HG03135 (cell line): ENCODE measurements at regions not wholly inside any gene's neighbourhood (a gene's known extent, or its start where the extent isn't known, plus 50 kb on each side); places are given as distances from the start of the nearest gene placed in this dataset.

Source experiments
- ATAC-seq: cut with Tn5 transposase; IDR thresholded peaks from one replicate; pipeline ENCODE4 v1.9.1; 2021; ENCODE audit warnings: mild to moderate bottlenecking, moderate library complexity; ENCODE audit not compliant: unreplicated experiment

- no peak for ATAC-seq
These were observed 272.4 kb upstream of the MYO3A start for GRCh38 chr10:25661632-25662031.

GRCh38 chr10:25666276-25666675 is 267.8 kb upstream of the MYO3A start:
- no peak for ATAC-seq

GRCh38 chr10:25675204-25675603 is 258.8 kb upstream of the MYO3A start:
- ATAC-seq, result no peak

DNA sequence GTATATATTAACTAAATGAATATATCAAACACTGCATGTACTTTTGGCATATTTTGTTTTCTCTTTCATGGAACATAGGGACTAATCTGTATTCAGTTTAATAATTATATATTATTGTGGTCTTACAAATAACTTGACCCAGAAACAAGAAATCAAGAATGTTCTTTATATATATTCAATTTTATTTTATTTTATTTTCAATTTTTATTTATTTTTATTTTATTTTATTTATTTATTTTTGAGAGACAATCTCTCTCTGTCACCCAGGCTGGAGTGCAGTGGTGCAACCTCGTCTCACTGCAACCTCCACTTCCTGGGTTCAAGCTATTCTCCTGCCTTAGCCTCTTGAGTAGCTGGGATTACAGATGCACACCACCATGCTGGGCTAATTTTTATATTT is 258.4 kb upstream of the MYO3A start:
- ATAC-seq, result no peak

DNA sequence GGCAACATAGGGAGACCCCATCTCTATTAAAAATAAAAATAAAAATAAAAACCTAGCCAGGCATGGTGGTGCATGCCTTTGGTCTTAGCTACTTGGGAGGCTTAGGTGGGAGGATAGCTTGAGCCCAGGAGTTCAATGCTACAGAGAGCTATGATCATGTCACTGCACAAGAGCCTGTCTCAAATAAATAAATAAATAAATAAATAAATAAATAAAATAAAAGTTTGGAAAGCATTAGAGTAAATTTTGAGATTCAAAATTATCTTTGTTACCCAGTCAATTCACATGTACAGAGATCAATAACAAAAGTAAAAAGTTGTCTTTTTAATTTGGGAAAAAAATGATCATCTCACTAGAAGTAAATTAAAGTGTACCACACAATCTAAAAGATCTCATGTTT is 255.8 kb upstream of the MYO3A start:
- no peak for ATAC-seq

DNA sequence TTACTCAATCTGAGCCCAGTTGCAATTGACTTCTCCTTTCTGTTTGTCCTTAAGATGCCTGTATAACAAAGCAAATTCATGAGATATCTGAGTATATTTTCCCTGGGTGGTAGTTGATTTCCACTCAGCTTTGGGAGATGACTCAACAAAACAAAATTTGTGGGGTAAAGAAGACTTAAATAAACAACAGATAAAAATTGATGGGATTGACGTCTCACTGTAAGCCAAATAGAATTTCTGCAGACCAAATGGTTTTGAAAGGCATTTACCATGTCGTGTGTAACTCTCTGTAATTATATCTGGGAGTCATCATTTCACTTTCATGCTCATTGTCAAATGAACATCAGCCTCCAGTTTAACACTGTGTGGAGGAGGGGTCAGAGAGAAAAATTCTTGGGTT is 255.4 kb upstream of the MYO3A start:
- ATAC-seq, result no peak

GRCh38 chr10:25682203-25682851 is 251.7 kb upstream of the MYO3A start:
- ATAC-seq, result no peak

DNA sequence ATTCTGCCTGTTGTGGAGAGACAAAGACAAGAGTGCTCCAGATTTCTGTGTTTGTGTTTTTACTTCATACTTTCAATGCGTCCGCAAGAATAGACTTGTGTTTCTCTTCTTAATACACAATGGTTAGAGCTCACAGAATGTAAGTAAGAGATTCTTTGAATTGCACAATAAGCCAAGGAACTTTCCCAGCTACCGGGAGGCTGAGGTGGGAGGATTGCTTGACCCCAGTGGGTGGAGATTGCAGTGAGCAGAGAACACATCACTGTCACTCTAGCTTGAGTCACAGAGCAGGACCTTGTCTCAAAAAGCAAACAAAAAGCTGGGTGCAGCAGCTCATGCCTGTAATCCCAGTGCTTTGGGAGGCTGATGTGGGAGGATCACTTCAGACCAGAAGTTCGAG is 250.7 kb upstream of the MYO3A start:
- no peak for ATAC-seq

DNA sequence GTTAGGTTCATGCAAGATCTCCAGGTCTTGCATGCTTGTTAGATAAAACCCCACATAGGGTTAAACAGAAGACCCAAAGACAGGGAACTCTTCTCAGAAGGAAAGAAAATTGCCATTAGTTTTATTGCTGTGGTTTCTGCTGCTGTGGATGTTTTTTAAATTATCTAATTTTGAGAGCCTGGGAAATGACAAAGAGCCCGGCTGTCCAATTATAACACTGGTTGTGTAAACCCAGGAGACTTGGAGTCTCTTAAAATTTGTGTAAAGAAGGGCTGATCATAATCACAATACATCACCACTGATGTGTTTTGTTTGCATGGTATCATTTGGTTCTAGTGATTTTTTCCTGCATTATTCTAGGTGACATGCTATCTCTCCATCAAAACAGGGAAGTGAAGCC is 246.5 kb upstream of the MYO3A start:
- ATAC-seq, result no peak

DNA sequence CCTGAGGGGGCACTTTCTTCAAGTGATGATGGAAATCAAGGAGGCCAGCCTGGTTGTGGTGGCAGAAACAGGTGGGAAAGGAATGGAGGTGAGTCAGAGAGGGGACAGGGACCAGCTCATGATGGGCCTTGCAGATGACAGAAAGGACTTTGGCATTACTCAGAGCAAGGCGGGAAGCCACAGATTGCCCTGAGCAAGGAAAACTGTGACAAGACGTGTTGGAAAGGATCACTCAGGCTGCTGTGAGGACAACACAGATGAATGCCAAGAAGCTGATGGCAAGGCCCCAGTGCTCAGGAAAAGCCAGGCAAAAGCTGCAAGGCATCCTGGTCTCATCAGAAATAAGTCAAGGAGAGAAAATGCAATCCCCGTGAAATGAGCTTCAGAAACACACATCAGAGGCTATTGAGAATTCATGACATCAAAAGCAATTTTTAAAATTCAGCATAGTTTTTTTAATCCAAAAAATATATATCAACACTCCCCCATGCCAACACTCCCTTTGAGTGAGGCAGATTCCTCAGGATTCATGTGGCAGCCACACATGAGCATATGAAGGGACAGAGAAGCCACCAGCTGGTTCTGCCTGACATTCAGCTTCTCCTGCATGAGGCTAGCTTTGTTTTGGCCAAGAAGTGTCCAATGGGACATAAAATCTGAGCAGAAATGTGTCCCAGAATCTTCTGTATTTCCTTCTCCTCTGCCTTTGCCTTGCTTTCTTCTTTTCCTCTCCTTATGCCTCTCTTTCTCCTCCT is 244.5 kb upstream of the MYO3A start:
- ATAC-seq, result no peak

GRCh38 chr10:25692761-25693160 is 241.3 kb upstream of the MYO3A start:
- ATAC-seq, result no peak

DNA sequence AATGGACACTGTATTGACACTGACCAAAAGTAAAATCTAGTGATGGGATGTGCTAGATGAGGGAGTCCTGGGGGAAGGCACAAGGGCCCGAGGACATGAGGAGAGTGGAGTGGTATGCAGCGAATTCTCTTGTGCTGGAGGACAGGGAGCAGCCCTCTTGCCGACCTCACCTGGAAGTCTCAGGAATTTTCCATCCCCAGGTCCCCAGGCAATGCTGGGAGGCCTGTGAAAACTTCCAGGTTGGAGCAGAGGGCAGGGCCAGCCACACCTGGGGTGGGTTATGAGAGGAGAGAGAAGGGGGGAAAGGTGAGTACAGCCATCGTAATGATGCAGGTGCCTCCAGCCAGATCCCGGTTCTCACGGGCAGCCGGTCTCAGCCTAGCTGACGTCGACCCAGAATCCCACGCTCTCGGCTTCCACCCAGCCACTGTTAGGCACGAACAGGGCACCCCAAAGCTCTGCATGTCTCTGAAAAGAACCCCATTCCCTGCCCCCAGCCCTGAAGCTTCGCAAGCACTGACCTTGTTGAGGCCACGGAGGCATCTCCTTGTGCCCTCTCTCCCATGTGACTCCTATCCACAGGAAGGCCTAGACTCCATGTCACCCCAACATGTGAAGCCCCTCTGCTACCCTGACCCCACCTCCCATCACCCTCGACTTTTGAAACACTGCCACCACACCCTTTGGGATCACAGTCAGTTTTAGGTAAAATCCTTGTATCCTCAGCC is 239.7 kb upstream of the MYO3A start:
- no peak for ATAC-seq

DNA sequence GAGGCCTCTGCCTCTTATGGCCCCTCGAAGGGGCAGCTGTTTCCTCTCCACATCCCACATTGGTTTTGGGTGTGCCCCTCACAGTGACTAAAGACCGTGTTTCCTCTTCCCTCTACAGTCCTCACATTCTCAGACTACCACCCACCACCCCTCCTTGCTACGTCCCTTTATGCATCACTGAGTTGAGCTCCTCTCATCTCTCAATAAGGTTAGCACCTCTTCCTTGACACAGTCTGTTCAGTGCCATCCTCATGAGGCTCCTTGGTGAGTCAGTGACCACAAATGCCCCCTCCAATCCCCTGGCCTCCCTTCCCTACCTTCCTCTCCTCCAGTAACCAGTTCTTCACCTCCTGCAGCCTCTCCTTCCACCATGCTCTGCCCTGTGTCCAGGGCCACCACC is 239.1 kb upstream of the MYO3A start:
- no peak for ATAC-seq

GRCh38 chr10:25695586-25695985 is 238.4 kb upstream of the MYO3A start:
- no peak for ATAC-seq

GRCh38 chr10:25696013-25696708 is 237.9 kb upstream of the MYO3A start:
- no peak for ATAC-seq

- ATAC-seq, result no peak
These were observed 236.6 kb upstream of the MYO3A start for GRCh38 chr10:25697412-25697811.

GRCh38 chr10:25698638-25699037 is 235.4 kb upstream of the MYO3A start:
- ATAC-seq, result no peak

- no peak for ATAC-seq
These were observed 234.4 kb upstream of the MYO3A start for GRCh38 chr10:25699631-25700030.

GRCh38 chr10:25701652-25702051 is 232.4 kb upstream of the MYO3A start:
- ATAC-seq, result no peak

DNA sequence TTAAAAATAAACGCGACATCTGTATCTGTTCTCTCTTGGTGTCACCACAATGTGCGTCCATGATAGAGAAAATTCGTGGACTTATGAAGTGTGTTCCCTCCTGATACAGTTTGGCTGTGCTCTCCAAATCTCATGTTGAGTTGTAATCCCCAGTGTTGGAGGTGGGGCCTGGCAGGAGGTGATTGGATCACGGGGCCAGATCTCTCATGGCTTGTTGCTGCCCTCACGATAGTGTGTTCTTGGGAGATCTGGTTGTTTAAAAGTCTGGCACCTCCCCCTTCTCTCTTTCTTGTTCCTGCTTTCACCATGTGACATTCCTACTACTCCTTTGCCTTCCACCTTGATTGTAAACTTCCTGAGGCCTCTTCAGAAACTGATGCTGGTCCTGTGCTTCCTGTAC is 229.4 kb upstream of the MYO3A start:
- ATAC-seq, result no peak

DNA sequence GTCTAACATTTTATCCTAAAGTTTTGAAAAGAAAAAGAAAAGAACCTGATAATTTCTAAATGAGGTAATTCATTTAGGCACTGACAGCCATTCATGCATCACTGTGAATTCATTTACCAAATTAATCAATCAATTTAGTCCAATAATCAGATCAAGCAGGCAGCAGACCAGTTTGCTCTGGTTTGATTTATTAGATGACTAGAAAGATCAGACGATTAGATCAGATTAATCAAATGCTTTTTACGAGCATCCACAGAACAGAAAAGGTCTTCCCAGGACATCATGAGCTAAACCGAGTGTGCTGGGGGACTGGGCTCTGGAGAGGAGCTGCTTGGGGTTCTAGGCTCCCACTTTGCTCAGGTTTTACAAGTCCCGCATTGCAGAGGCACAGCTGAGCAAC is 226.5 kb upstream of the MYO3A start:
- ATAC-seq, result no peak
